ENCODE measurements at regions not wholly inside any gene's neighbourhood (a gene's known extent, or its start where the extent isn't known, plus 50 kb on each side); places are given as distances from the start of the nearest gene placed in this dataset.
"Not testable (repeated sequence)": the region's sequence is repeated elsewhere in the genome, so short reads cannot be mapped to it uniquely, and the experiment has no call there.

DNA sequence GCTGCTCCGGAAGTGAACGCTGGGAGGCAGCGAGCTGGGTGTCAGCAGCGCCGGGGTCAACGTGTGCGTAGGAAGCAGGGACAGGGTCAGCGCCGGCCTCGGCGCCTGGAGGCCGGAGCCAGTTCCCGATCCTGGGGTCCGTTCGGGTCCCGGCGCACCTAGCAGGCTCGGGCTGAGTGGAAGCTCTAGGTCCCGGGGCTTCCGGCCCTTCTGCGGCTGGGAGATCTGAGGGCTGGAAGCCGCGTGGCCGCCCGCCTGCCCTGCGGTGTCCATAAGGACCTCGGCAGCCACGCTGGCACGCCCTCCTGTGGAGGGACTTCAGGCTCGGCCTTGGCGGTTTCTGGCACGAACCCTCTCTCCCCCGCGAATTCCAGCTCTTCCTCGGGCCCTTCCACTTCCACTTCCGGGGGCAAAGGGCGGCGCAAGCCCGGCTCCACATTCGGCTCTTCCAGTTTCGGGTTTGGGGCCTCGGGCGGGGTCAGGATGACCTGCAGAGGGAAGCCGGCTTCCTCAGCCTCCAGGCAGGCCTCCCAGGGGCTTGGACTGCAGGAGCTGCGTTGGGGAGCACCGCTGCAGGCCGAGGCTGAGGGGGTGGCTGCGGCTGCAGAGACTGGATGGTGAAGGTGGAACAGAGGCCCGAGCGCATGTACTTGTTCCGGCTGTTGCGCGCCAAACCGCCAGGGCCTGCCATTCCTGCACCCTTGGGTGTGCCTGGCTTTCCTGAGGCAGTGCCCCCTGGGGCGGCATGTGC is 146.2 kb downstream of the TMEM121 start:
- not testable (repeated sequence) for TF ChIP-seq EZH2 (IDR thresholded peaks at IDR 0.05; ENCODE audit: insufficient read depth, poor library complexity, severe bottlenecking); EZH2phosphoT487 (IDR thresholded peaks at IDR 0.05; ENCODE audit: insufficient read depth, low read depth)
